ENCODE measurements at regions not wholly inside any gene's neighbourhood (a gene's known extent, or its start where the extent isn't known, plus 50 kb on each side); places are given as distances from the start of the nearest gene placed in this dataset.

DNA sequence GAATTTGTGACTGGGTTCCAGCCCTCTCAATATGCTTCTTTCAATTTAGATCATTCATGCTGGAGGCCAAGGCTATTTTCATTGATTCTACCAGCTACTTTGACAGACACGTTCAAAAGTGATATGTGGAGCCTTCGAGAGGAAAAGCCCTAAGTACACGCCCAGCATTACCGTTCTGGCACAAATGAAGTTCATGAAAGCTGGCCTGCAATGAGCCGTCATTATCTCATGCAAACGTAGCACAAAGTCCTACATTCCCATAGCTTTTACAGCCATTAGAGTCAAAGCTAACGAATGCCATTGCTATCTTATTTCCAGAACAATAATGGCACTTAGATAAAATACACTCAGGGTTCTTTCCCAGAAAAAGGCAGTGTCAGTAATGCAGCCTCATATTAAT is 1237.6 kb downstream of the EFNB2 start:
- TF ChIP-seq, protein P1, sequence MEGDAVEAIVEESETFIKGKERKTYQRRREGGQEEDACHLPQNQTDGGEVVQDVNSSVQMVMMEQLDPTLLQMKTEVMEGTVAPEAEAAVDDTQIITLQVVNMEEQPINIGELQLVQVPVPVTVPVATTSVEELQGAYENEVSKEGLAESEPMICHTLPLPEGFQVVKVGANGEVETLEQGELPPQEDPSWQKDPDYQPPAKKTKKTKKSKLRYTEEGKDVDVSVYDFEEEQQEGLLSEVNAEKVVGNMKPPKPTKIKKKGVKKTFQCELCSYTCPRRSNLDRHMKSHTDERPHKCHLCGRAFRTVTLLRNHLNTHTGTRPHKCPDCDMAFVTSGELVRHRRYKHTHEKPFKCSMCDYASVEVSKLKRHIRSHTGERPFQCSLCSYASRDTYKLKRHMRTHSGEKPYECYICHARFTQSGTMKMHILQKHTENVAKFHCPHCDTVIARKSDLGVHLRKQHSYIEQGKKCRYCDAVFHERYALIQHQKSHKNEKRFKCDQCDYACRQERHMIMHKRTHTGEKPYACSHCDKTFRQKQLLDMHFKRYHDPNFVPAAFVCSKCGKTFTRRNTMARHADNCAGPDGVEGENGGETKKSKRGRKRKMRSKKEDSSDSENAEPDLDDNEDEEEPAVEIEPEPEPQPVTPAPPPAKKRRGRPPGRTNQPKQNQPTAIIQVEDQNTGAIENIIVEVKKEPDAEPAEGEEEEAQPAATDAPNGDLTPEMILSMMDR (IDR thresholded peaks at IDR 0.05; ENCODE audit: partially characterized antibody, unreplicated experiment): no peak
- Mint-ChIP-seq H3K9me3 (ENCODE audit: unreplicated experiment) (no peaks in the 10 kb centered on the region), H3K4me1 (ENCODE audit: low read depth, unreplicated experiment) (no peaks in the 10 kb centered on the region), H3K36me3 (ENCODE audit: unreplicated experiment) (no peaks in the 10 kb centered on the region), H3K4me3 (ENCODE audit: unreplicated experiment) (no peak overlapping the region), H3K27me3 (ENCODE audit: unreplicated experiment) (no peaks in the 10 kb centered on the region), H3K27ac (ENCODE audit: unreplicated experiment) (no peak overlapping the region)
- DNase-seq: no peak

DNA sequence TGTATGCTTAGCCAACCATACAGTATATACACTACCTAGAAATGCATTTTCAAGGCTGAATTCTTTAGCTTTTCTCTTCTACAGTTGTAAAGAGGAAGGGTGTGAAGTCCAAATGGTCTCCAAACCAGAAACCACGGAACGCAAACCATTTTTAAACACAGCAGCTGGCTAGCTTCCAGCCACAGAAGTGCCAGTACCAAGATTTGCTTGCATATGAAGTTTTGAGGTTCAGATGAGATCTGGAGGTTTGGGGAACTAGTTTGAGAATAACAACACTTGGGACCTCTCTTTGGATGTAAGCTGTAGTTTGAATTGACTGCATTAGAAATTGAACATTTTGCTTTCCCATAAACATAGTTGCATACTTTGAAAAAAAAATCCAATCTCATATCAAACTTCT is 1243.5 kb downstream of the EFNB2 start:
- no peak overlapping the region for H3K4me3 Mint-ChIP-seq (ENCODE audit: unreplicated experiment)
- no peaks in the 10 kb centered on the region for H3K27me3 Mint-ChIP-seq (ENCODE audit: unreplicated experiment)
- H3K36me3 Mint-ChIP-seq (ENCODE audit: unreplicated experiment): no peaks in the 10 kb centered on the region
- H3K4me1 Mint-ChIP-seq (ENCODE audit: low read depth, unreplicated experiment): no peaks in the 10 kb centered on the region
- TF ChIP-seq, protein P1 (IDR thresholded peaks at IDR 0.05; ENCODE audit: partially characterized antibody, unreplicated experiment): no peak
- H3K9me3 Mint-ChIP-seq (ENCODE audit: unreplicated experiment): no peaks in the 10 kb centered on the region
- no peak overlapping the region for H3K27ac Mint-ChIP-seq (ENCODE audit: unreplicated experiment)
- no peak for DNase-seq

DNA sequence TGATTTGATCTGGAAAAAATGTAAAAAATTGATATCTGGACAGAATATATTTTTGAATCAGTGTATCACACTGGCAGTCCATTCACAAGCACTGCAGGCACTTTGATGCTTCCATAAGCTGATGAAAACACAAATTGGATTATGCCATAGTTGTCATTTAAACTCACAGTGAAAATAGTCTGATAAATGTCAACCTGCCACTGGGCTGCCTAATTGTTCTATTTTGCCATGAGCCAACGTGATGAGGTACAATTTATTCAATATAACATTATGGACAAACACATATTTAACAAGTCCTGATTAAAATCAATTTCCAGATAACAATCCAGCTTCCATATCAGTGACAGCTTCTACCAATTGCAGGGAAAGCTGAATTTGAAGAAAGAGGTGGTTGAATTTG is 1244.9 kb downstream of the EFNB2 start:
- no peaks in the 10 kb centered on the region for H3K36me3 Mint-ChIP-seq (ENCODE audit: unreplicated experiment)
- no peaks in the 10 kb centered on the region for H3K4me1 Mint-ChIP-seq (ENCODE audit: low read depth, unreplicated experiment)
- no peak overlapping the region for H3K27ac Mint-ChIP-seq (ENCODE audit: unreplicated experiment)
- no peaks in the 10 kb centered on the region for H3K27me3 Mint-ChIP-seq (ENCODE audit: unreplicated experiment)
- H3K9me3 Mint-ChIP-seq (ENCODE audit: unreplicated experiment): no peaks in the 10 kb centered on the region
- no peak overlapping the region for H3K4me3 Mint-ChIP-seq (ENCODE audit: unreplicated experiment)
- DNase-seq: no peak
- TF ChIP-seq, protein P1 (IDR thresholded peaks at IDR 0.05; ENCODE audit: partially characterized antibody, unreplicated experiment): no peak

DNA sequence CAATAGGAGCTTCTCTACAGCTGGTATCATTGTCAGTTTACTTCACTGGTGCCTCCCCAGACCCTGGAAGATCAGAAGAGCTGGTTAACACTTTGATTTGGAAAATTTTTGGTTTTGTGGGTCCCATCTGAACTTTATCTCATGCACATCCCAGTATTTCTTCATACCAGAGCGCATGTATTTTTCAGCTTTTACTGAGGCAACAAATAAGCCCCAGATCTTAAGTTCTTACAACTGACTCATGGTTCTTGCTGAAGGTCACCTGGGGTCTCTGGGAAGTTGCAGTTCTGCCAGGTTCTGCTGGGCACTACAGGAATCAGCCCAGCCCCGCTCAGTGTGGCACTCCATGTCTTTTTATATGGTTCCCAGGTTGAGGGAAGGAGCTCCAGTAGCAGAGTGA is 1249.9 kb downstream of the EFNB2 start:
- Mint-ChIP-seq H3K9me3 (ENCODE audit: unreplicated experiment) (no peaks in the 10 kb centered on the region), H3K36me3 (ENCODE audit: unreplicated experiment) (no peaks in the 10 kb centered on the region), H3K27me3 (ENCODE audit: unreplicated experiment) (no peaks in the 10 kb centered on the region), H3K4me1 (ENCODE audit: low read depth, unreplicated experiment) (peaks cover 7% of the 10 kb centered on the region), H3K27ac (ENCODE audit: unreplicated experiment) (no peak overlapping the region), H3K4me3 (ENCODE audit: unreplicated experiment) (no peak overlapping the region)
- DNase-seq: no peak
- TF ChIP-seq, protein P1 (IDR thresholded peaks at IDR 0.05; ENCODE audit: partially characterized antibody, unreplicated experiment): no peak

DNA sequence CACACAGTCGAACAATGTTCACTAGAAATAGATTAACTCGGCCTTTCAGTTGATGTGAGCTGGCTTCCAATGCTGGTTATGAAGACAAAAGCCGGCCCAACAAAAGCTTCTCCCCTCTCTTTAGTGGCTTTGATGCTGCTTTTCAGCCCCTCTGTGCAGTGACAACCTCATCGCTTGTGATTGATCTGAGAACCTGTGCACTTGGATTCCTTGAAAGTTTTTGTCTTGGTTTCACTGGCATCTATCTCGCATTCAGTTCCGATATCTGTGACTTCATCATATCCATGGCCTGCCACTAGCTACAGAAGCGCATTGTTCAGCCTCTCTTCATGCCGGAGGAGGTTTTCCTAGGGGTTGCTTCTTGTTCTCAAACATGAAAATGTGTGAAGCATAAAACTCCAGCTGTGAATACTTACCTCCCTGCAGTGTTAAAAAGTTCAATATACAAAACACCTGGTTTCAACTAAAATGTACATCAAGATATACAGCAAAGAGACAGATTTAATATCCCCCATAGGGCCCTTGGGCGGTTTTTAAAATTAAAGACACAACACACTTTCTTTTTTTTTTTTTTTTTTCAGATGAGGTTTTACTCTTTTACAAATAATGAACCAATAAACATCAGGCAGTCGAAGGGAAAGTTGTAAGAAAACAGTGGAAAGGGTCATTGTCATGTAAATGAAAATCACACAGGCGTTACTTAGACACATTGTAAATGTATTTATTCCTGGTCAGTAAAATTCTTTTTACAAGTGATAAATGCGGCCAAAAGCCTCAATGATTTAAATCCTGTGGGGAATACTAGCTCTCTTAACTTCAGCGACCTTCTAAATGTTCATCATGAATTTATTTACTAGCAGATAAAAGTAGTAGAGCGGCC is 1252.8 kb downstream of the EFNB2 start:
- no peaks in the 10 kb centered on the region for H3K9me3 Mint-ChIP-seq (ENCODE audit: unreplicated experiment)
- TF ChIP-seq, protein P1 (IDR thresholded peaks at IDR 0.05; ENCODE audit: partially characterized antibody, unreplicated experiment): no peak
- H3K27me3 Mint-ChIP-seq (ENCODE audit: unreplicated experiment): no peaks in the 10 kb centered on the region
- no peak overlapping the region for H3K4me3 Mint-ChIP-seq (ENCODE audit: unreplicated experiment)
- no peak overlapping the region for H3K27ac Mint-ChIP-seq (ENCODE audit: unreplicated experiment)
- no peak for DNase-seq
- peaks cover 7% of the 10 kb centered on the region for H3K4me1 Mint-ChIP-seq (ENCODE audit: low read depth, unreplicated experiment)
- H3K36me3 Mint-ChIP-seq (ENCODE audit: unreplicated experiment): no peaks in the 10 kb centered on the region
